ENCODE measurements at regions not wholly inside any gene's neighbourhood (a gene's known extent, or its start where the extent isn't known, plus 50 kb on each side); places are given as distances from the start of the nearest gene placed in this dataset.

GRCh38 chr22:49203859-49204598 lies 623.6 kb downstream of the BRD1 start:
- no peak for TF ChIP-seq CTCF (conservative IDR thresholded peaks at IDR 0.05)
- no peak overlapping the region for H3K27ac ChIP-seq

- peak; percentile 52 for TF ChIP-seq CTCF (conservative IDR thresholded peaks at IDR 0.05)
- H3K27ac ChIP-seq, result no peak overlapping the region
Measured at GRCh38 chr22:49203091-49203858, 624.4 kb downstream of the BRD1 start.

GRCh38 chr22:49202226-49202625 lies 625.4 kb downstream of the BRD1 start:
- H3K27ac ChIP-seq, result no peak overlapping the region
- TF ChIP-seq CTCF (conservative IDR thresholded peaks at IDR 0.05), result no peak

GRCh38 chr22:49201046-49201970 lies 626.4 kb downstream of the BRD1 start:
- TF ChIP-seq CTCF (conservative IDR thresholded peaks at IDR 0.05), result no peak
- no peak overlapping the region for H3K27ac ChIP-seq

- no peak overlapping the region for H3K27ac ChIP-seq
- TF ChIP-seq CTCF (conservative IDR thresholded peaks at IDR 0.05), result no peak
Measured at GRCh38 chr22:49199224-49199623, 628.4 kb downstream of the BRD1 start.

- no peak overlapping the region for H3K27ac ChIP-seq
- TF ChIP-seq CTCF (conservative IDR thresholded peaks at IDR 0.05), result no peak
Measured at GRCh38 chr22:49198705-49199084, 629.0 kb downstream of the BRD1 start.

Data from VCaP (cell line).